HepG2 (cell line): ENCODE measurements at regions not wholly inside any gene's neighbourhood (a gene's known extent, or its start where the extent isn't known, plus 50 kb on each side); places are given as distances from the start of the nearest gene placed in this dataset.

Experiments used
- ATAC-seq: fragments of 200-7000 bp; cut with Tn5 transposase; 3 replicates; pipeline ENCODE4 v1.9.1; 2020; ENCODE audit warnings: mild to moderate bottlenecking, moderate library complexity
- BruUV-seq: library from RNA; stranded (reverse); fragments of 400-500 nt; replicated peaks from 2 replicates; lab custom pipeline; 2021; lab: Mats Ljungman, UMichigan
- CTCF ChIA-PET: fragments of 300-600 bp; formaldehyde crosslinking; extraction: SDS; loops from one replicate; lab custom pipeline; 2021; ENCODE audit warnings: low total read pairs, inconsistent platforms, low intra/inter-chr PET ratio; lab: Yijun Ruan, JAX
- POLR2A ChIA-PET: fragments of 350-600 bp; sonication (Branson Sonifier 250); formaldehyde crosslinking; loops from one replicate; lab custom pipeline; 2020; ENCODE audit warnings: antibody characterized with exemption, inconsistent platforms; lab: Yijun Ruan, JAX
- DNase-seq: peaks from one replicate; pipeline ENCODE4 v3.0.0-alpha.2; 2015; ENCODE audit warnings: low spot score
- FAIRE-seq: peaks from 3 replicates; lab custom pipeline; 2011; peaks lifted over from hg19 to GRCh38; lab: Jason Lieb, UNC
- H2AFZ ChIP-seq: one replicate; pipeline ENCODE4 v1.6.1; 2011; ENCODE audit warnings: low read length, inconsistent platforms
- H3K27ac ChIP-seq: fragments of 300-600 bp; 3 replicates; pipeline ENCODE4 v1.8.0; 2011; ENCODE audit warnings: mixed run types, mild to moderate bottlenecking, mixed read lengths, low read length, inconsistent platforms; ENCODE audit not compliant: insufficient read depth; ENCODE audit errors: extremely low read length
- H3K27me3 ChIP-seq, 2 experiments: fragments of 200-600 bp in 1 of 2; 2 replicates in 1 of 2; 3 replicates in 1 of 2; pipeline versions ENCODE4 v1.6.0 to v1.8.0; 2011; ENCODE audit warnings: low read length in 2 of 2, mild to moderate bottlenecking in 2 of 2, moderate library complexity in 2 of 2, inconsistent platforms in 1 of 2; ENCODE audit not compliant: insufficient read depth in 2 of 2, control insufficient read depth in 1 of 2
- H3K36me3 ChIP-seq, 2 experiments: fragments of 200-600 bp in 1 of 2; replicated peaks in 1 of 2; 2 replicates in 1 of 2; 3 replicates in 1 of 2; pipeline versions ENCODE4 v1.5.1 to v1.8.0; 2011; ENCODE audit warnings: low read length in 2 of 2, inconsistent platforms in 1 of 2; ENCODE audit not compliant: insufficient read depth in 2 of 2, control insufficient read depth in 1 of 2
- H3K4me1 ChIP-seq: 2 replicates; pipeline ENCODE4 v1.5.1; 2012; ENCODE audit warnings: low read length, inconsistent platforms; ENCODE audit not compliant: insufficient read depth
- H3K4me2 ChIP-seq: 2 replicates; pipeline ENCODE4 v1.6.0; 2011; ENCODE audit warnings: low read depth, low read length, inconsistent platforms
- H3K4me3 ChIP-seq, 3 experiments: fragments of 200-600 bp in 1 of 3; sonication (generic), shearing (Covaris generic) in 1 of 3; replicated peaks in 1 of 3; 2 replicates each; pipeline ENCODE4 v1.5.1; 2011 to 2016; ENCODE audit warnings: low read length in 3 of 3, inconsistent platforms in 2 of 3, low read depth in 2 of 3, mild to moderate bottlenecking in 2 of 3, control low read depth in 1 of 3, mixed read lengths in 1 of 3; ENCODE audit not compliant: insufficient read depth in 1 of 3
- H3K79me2 ChIP-seq: one replicate; pipeline ENCODE4 v1.6.1; 2011; ENCODE audit warnings: low read length, inconsistent platforms; ENCODE audit not compliant: insufficient read depth
- H3K9ac ChIP-seq: 2 replicates; pipeline ENCODE4 v1.6.0; 2011; ENCODE audit warnings: mild to moderate bottlenecking, low read depth, low read length, inconsistent platforms; ENCODE audit not compliant: insufficient read depth
- H3K9me3 ChIP-seq: 2 replicates; pipeline ENCODE4 v1.5.1; 2012; ENCODE audit warnings: mild to moderate bottlenecking, low read length
- H4K20me1 ChIP-seq: 2 replicates; pipeline ENCODE4 v1.6.0; 2011; ENCODE audit warnings: inconsistent platforms, mild to moderate bottlenecking, low read length, moderate library complexity; ENCODE audit not compliant: insufficient read depth
- GABPB1 ChIP-seq: IDR thresholded peaks from 2 replicates; pipeline ENCODE4 v1.6.1; 2016; ENCODE audit warnings: mild to moderate bottlenecking, missing genetic modification reagents, moderate library complexity, missing compliant biosample characterization
- HDAC6 ChIP-seq: fragments of 200-600 bp; sonication (generic); IDR thresholded peaks from 2 replicates; pipeline ENCODE4 v1.7.0; 2017; ENCODE audit warnings: mild to moderate bottlenecking, antibody characterized with exemption, low read length, low read depth
- IRF2 ChIP-seq: IDR thresholded peaks from 2 replicates; pipeline ENCODE4 v1.6.1; 2018; ENCODE audit warnings: missing genetic modification reagents, missing compliant biosample characterization
- MIXL1 ChIP-seq: IDR thresholded peaks from 2 replicates; pipeline ENCODE4 v1.6.1; 2016
- MZF1 ChIP-seq: sonication (generic); formaldehyde crosslinking; IDR thresholded peaks from 2 replicates; pipeline ENCODE4 v1.8.1; 2023; ENCODE audit warnings: mild to moderate bottlenecking, missing genetic modification reagents, borderline replicate concordance
- NFIB ChIP-seq: sonication (generic); formaldehyde crosslinking; IDR thresholded peaks from 2 replicates; pipeline ENCODE4 v1.9.0; 2021; ENCODE audit warnings: missing genetic modification reagents, mild to moderate bottlenecking, borderline replicate concordance
- NR3C1 ChIP-seq: sonication (generic); formaldehyde crosslinking; IDR thresholded peaks from 2 replicates; pipeline ENCODE4 v1.4.0; 2020; ENCODE audit warnings: missing genetic modification reagents
- PATZ1 ChIP-seq: sonication (generic); formaldehyde crosslinking; IDR thresholded peaks from 2 replicates; pipeline ENCODE4 v1.4.0; 2020; ENCODE audit warnings: missing genetic modification reagents
- PRPF4 ChIP-seq: fragments of 200-400 bp; formaldehyde crosslinking; IDR thresholded peaks from 2 replicates; pipeline ENCODE4 v1.6.1; 2016; ENCODE audit warnings: low read length, low read depth; ENCODE audit not compliant: poor library complexity, severe bottlenecking
- ZBTB21 ChIP-seq: sonication (generic); formaldehyde crosslinking; IDR thresholded peaks from 2 replicates; pipeline ENCODE4 v1.4.0; 2020; ENCODE audit warnings: missing genetic modification reagents
- ZNF12 ChIP-seq: sonication (generic); formaldehyde crosslinking; IDR thresholded peaks from 2 replicates; pipeline ENCODE4 v1.5.0; 2020; ENCODE audit warnings: missing genetic modification reagents
- ZNF784 ChIP-seq: sonication (generic); formaldehyde crosslinking; IDR thresholded peaks from 2 replicates; pipeline ENCODE4 v1.5.1; 2020; ENCODE audit warnings: missing genetic modification reagents, mild to moderate bottlenecking, borderline replicate concordance
- ZNF879 ChIP-seq: sonication (generic); formaldehyde crosslinking; IDR thresholded peaks from 2 replicates; pipeline ENCODE4 v1.8.1; 2023; ENCODE audit warnings: missing genetic modification reagents
- WGBS: methylation state at CpG from one replicate; pipeline ENCODE4 v1.1.6; 2017; ENCODE audit warnings: low lambda C conversion rate; 5-methylcytosine and 5-hydroxymethylcytosine counted together
- in situ Hi-C: cut with HindIII; loops from 2 replicates; pipeline ENCODE4 v1.10.0; 2017; ENCODE audit warnings: low pct_unique_long_range_greater_than_20kb; ENCODE audit not compliant: extremely low pct_ligation_motif_present
- intact Hi-C: fragments of 100-400 bp; cut with micrococcal nuclease; formaldehyde crosslinking; loops from one replicate; pipeline ENCODE4 v1.10.0; 2022; ENCODE audit not compliant: unreplicated experiment

GRCh38 chr11:98559961-98560360 lies 460.8 kb upstream of the CNTN5 start (continued):
- TF ChIP-seq ZNF12 (CRISPR knock-in tag) = no peak
- TF ChIP-seq ZBTB21 (CRISPR knock-in tag) = no peak
- no peak for TF ChIP-seq NFIB (CRISPR knock-in tag)
- no peak for TF ChIP-seq GABPB1 (CRISPR knock-in tag)

- H3K9me3 ChIP-seq = no peaks in the 10 kb centered on the region
- intact Hi-C loops = no loop called here
- H3K27me3 ChIP-seq = no peaks in the 10 kb centered on the region
- in situ Hi-C loops = no loop called here
- FAIRE-seq = no peak
- TF ChIP-seq IRF2 (CRISPR knock-in tag) (no peak), NR3C1 (no peak), ZNF879 (CRISPR knock-in tag) (no peak), MZF1 (no peak), HDAC6 (no peak), ZNF784 (no peak), PATZ1 (CRISPR knock-in tag) (no peak), MIXL1 (no peak), PRPF4 (no peak)
- TF ChIP-seq, all 625 proteins: peak for 0
- no TSS peak for BruUV-seq
- WGBS = 4% methylated on average over 4 of the region's 4 CpGs
- Histone ChIP-seq H3K4me1 (no peaks in the 10 kb centered on the region), H4K20me1 (no peaks in the 10 kb centered on the region), H3K9ac (no peak overlapping the region), H3K4me2 (no peak overlapping the region), H3K27ac (no peak overlapping the region), H2AFZ (no peak overlapping the region), H3K36me3 (no peaks in the 10 kb centered on the region), H3K79me2 (no peaks in the 10 kb centered on the region), H3K4me3 (no peak overlapping the region)
- ATAC-seq (no peak), DNase-seq (no peak)
- POLR2A ChIA-PET = no interaction called here
- CTCF ChIA-PET = no interaction called here
These were observed 459.5 kb upstream of the CNTN5 start for GRCh38 chr11:98561252-98561651.
